HG02884 (cell line): ENCODE measurements at regions not wholly inside any gene's neighbourhood (a gene's known extent, or its start where the extent isn't known, plus 50 kb on each side); places are given as distances from the start of the nearest gene placed in this dataset.
"Not testable (repeated sequence)": the region's sequence is repeated elsewhere in the genome, so short reads cannot be mapped to it uniquely, and the experiment has no call there.

Source experiments
- ATAC-seq: cut with Tn5 transposase; IDR thresholded peaks from one replicate; pipeline ENCODE4 v1.9.1; 2021; ENCODE audit warnings: mild to moderate bottlenecking, moderate library complexity; ENCODE audit not compliant: unreplicated experiment

DNA sequence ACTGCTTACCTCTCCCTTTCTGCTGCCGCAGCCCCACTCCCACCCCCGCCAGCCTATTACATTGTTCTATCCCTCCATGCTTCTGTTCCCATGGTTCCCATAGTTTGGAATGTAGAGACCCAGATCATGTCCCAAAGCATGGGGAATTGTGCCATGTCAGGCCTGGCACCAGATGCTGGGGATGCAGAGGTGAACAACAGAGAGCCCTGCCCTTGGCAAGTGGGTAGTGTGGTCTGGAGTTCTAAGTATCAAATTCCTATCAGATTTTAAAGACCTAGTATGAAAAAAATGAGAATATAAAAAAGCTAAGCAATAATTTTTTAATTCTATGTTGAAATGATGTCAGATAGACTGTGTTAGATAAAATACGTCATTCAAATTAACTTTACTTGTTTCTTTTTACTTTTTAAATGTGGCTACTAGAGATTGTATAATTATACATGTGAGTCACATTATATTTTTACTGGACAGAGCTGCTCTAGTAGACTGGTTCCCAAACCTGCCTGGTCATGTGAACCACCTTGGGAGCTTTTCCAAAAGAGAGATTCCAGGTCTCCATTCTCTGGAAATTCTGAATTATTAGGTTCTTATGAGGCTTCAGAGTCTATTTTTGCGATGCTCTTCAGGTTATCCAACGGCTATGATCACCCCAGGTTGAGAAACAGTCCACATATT lies 113.0 kb upstream of the DAB1 start:
- no peak for ATAC-seq

- no peak for ATAC-seq
Measured at GRCh38 chr1:57532299-57532698, 108.4 kb upstream of the DAB1 start.

DNA sequence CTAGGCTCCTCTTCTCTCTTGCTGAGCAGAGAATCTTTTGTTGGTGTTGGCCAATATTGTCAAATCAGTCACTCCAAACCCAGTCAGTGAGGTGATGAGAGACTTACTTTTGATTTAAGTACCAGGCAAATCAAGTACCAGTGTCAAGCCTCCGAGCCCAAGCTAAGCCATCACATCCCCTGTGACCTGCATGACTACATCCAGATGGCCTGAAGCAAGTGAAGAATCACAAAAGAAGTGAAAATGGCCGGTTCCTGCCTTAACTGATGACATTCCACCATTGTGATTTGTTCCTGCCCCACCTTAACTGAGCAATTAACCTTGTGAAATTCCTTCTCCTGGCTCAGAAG lies 107.0 kb upstream of the DAB1 start:
- ATAC-seq: not testable (repeated sequence)

DNA sequence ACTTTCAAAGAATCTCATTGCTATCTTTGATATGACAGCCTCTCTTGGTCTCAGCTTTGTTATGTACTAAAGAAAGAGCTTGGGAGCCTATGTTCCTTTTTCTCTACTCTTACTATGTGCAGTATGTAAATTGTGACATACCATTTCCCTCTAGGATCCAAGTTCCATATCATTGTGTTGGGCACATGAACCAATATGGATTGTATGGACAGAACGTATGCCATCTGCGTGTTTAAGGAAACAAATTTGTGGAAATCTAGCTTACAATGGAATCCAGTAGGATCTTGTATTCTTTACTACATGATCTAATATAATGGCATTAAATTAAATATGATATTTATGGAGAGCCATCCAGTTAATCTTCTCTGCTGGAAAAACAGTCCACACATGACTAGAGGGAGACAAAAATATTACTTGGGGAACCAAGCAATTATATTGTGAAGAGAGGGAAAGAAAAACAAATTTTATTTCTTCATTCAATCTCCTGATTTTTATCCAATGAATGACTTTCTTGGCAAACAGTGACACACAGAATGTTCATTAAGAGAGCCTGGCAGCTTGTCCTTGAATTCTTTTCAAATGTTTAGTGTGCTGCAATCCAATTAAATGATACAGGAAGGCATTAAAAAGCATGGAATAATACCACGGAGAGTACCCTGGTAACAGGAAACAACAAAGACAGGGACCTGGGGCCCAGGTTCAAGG lies 106.5 kb upstream of the DAB1 start:
- no peak for ATAC-seq

GRCh38 chr1:57522575-57522974 lies 98.7 kb upstream of the DAB1 start:
- ATAC-seq: no peak

GRCh38 chr1:57520743-57521515 lies 97.1 kb upstream of the DAB1 start:
- ATAC-seq: no peak

GRCh38 chr1:57518496-57518895 lies 94.6 kb upstream of the DAB1 start:
- no peak for ATAC-seq

- ATAC-seq: no peak
Measured at GRCh38 chr1:57517587-57518374, 93.9 kb upstream of the DAB1 start.

DNA sequence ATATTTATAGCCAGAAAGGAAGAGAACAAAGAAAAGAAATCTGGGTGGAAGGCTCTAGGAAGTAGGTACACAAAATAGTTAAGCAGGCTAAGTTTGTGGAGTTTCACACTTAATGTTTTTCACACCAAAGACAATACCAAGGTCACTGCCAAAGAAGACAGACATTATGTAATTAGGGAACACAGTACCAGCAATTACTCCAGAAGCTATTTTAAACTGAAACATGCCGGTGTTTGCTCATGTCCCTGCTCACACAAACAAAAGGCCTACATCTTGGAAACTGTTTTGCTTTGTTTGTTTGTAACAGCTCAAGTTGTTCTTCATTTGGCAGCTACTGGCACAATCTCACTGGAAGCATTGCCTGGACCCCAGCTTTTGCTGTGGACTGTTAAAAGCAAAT lies 88.5 kb upstream of the DAB1 start:
- ATAC-seq: no peak

- no peak for ATAC-seq
Measured at GRCh38 chr1:57506941-57507340, 83.1 kb upstream of the DAB1 start.

DNA sequence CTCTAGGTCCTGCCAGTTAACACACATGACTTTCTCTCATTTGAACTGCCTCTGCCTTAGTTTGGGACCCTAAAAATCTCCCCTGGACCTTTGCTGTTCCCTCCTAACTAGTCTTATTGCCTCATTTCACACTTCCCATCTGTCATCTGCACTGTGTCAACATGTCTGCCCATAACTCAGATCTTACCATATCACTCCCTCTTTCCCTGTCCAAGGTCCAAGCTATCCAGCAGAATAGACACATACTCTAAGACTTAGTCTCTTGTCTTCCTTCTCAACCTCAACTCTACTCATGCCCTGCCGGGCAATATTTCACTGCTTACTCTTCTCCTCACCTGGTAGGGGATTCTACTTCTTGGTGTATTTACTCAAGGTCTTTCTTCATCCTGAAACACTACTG lies 79.5 kb upstream of the DAB1 start:
- no peak for ATAC-seq

DNA sequence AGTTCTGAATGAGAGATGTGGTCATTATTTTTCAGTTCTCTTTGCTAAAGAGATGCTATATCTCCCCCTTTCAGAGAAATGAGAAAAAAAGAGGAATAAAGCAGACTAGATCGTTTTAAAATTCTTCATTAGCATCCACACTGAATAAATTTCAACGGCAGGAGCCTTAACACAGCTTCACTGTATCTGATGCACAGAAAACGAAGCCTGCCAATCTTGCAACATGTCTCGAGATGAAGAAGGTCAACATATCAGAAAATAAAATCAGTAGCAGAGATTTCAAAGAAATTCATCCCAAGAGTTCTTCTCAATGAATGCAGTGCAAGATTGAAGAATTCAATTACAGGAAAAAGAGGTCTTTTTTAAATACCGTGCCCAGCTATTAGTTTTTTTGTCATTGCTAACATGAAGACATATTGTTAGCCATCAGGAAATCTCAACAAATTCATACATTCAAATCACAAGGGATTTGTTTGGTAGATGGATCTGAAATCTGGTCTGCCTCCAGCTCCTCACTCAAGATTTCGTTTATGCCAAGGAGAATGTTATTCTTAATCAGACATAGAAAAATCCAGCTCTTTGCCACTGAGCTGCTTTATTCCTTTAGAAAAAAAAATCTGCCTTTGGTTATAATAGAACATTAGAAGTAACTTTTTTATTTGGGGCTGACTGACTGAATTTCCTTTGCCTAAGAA lies 76.4 kb upstream of the DAB1 start:
- ATAC-seq: no peak

GRCh38 chr1:57494530-57495079 lies 70.7 kb upstream of the DAB1 start:
- ATAC-seq: no peak

DNA sequence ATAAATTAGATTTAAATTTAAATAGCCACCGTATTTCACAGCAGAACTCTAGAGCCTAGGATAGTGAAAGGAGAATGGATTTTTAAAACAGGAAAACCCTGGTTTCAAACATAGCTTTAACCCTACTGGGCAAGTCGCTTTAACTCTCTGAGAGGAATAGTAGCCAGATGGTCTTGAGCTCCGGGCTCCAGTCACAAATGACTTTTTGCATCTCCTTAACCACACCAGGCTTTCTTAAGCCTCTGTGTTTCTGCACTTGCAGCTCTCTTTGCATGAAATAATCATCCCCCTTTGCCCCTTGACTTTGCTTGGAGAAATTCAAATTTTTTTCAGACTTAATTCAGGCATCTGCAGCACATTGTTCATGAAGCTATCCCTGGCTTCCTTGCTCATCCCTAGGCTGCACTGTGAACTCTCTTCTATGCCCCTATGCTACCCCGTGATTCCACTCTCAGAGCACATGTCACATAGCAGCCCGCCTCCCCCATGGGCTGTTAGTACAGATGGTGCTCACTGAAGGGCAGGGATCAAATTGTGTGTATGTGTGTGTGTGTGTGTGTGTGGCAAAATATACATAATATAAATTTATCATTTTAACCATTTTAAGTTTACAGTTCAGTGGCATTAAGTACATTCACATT lies 68.8 kb upstream of the DAB1 start:
- ATAC-seq: no peak

GRCh38 chr1:57489358-57490036 lies 65.6 kb upstream of the DAB1 start:
- ATAC-seq: no peak

DNA sequence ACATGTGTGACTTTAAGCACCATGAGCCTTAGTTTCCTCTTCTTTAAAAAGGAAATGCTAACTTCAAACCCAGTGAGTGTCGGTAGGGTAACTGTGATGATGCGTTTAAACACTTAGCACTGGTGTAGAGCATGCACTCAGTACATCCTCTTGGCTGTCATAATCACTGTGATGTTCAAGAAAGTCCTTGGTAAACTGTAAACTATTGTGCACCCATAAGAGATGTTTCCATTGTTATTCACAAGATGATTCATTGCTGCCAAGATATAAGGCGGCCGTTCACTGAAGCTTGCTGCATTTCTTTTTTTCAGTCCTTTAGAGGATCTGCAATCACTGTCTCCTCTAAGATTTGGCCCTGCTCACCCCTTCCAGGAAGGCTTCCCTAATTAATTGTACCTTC lies 61.8 kb upstream of the DAB1 start:
- ATAC-seq: no peak

DNA sequence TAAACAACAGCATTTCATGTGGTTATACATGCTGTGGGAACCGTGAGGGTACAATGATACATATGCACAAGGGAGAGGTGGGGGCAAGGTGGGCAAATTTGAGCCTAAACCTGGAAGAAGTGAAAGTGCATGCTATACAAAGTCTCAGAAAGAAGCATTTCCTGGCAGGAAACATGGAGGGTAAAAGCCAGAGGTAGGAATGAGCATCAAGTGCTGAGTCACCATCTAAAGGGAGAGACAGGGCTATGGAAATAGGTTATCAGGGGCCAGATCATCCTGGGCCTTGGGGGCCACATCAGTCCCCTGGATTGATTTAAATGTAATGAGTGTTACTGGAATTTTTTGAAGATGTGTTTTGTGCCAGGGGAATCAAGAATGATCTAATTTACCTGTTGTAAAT lies 60.1 kb upstream of the DAB1 start:
- no peak for ATAC-seq

DNA sequence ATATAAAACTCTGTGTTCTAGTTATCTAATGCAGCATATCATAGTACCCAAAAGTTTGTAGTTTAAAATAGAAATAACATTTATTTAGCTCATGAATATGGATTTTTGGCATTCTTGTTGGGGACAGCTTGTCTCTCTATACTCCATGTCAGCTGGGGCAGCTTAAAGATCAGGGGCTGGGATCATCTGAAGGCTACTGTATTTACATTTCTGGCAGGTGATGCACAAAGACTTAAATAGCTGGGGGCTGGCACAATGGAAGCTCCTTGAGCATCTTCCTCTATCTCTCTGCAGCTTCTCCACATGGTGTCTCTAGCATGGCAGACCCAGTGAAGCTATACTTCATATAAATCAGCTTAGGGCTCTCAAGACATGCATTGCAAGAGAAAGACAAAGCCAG lies 55.6 kb upstream of the DAB1 start:
- ATAC-seq: no peak

GRCh38 chr1:57475366-57475765 lies 51.5 kb upstream of the DAB1 start:
- no peak for ATAC-seq
